SK-N-SH (cell line): ENCODE measurements at regions not wholly inside any gene's neighbourhood (a gene's known extent, or its start where the extent isn't known, plus 50 kb on each side); places are given as distances from the start of the nearest gene placed in this dataset.

Experiments used
- CTCF ChIP-seq: fragments of 200-600 bp; sonication (generic); IDR thresholded peaks from 2 replicates; pipeline ENCODE4 v1.6.1; 2017; ENCODE audit warnings: antibody characterized with exemption, mild to moderate bottlenecking, moderate library complexity
- GABPA ChIP-seq: IDR thresholded peaks from 2 replicates; pipeline ENCODE4 v1.4.0; 2012; ENCODE audit warnings: low read depth, mild to moderate bottlenecking
- POLR2AphosphoS5 ChIP-seq: IDR thresholded peaks from 2 replicates; pipeline ENCODE4 v1.6.1; 2012; ENCODE audit warnings: low read depth, low read length
- RXRA ChIP-seq: IDR thresholded peaks from 2 replicates; pipeline ENCODE4 v1.4.0; 2012; ENCODE audit warnings: low read depth, mild to moderate bottlenecking, borderline replicate concordance
- SIN3A ChIP-seq: IDR thresholded peaks from 2 replicates; pipeline ENCODE4 v1.6.1; 2012; ENCODE audit warnings: low read depth, mild to moderate bottlenecking, low read length, moderate library complexity, borderline replicate concordance
- SMC3 ChIP-seq: IDR thresholded peaks from 2 replicates; pipeline ENCODE4 v1.6.1; 2012; ENCODE audit warnings: low read depth, low read length, improper control_type of control experiment
- TAF1 ChIP-seq: IDR thresholded peaks from 2 replicates; pipeline ENCODE4 v1.6.1; 2012; ENCODE audit warnings: low read depth, mild to moderate bottlenecking, low read length, moderate library complexity, borderline replicate concordance
- USF2 ChIP-seq: fragments of 150-350 bp; IDR thresholded peaks from 2 replicates; pipeline ENCODE4 v1.6.1; 2017; ENCODE audit warnings: antibody characterized with exemption, low read length, low read depth, borderline replicate concordance
- YY1 ChIP-seq: IDR thresholded peaks from 2 replicates; pipeline ENCODE4 v1.4.0; 2012; ENCODE audit warnings: low read depth, mild to moderate bottlenecking

GRCh38 chr10:105634281-105634680, 993.2 kb downstream of the SORCS3 start:
- TF ChIP-seq CTCF = no peak
- TF ChIP-seq TAF1 = no peak
- no peak for TF ChIP-seq GABPA
- TF ChIP-seq RXRA = no peak
- TF ChIP-seq SIN3A = no peak
- no peak for TF ChIP-seq SMC3
- TF ChIP-seq USF2 = no peak
- TF ChIP-seq YY1 = no peak
- TF ChIP-seq POLR2AphosphoS5 = no peak
